GM18867 (cell line): ENCODE measurements at regions not wholly inside any gene's neighbourhood (a gene's known extent, or its start where the extent isn't known, plus 50 kb on each side); places are given as distances from the start of the nearest gene placed in this dataset.

Experiments used
- ATAC-seq: cut with Tn5 transposase; IDR thresholded peaks from one replicate; pipeline ENCODE4 v1.9.1; 2021; ENCODE audit warnings: mild to moderate bottlenecking, moderate library complexity; ENCODE audit not compliant: unreplicated experiment

GRCh38 chr4:30837131-30837539, 117.0 kb downstream of the PCDH7 start:
- no peak for ATAC-seq

- ATAC-seq, result no peak
Measured at GRCh38 chr4:30837861-30838260, 117.7 kb downstream of the PCDH7 start.

GRCh38 chr4:30838331-30838730, 118.2 kb downstream of the PCDH7 start:
- ATAC-seq, result no peak

GRCh38 chr4:30839583-30840520, 119.7 kb downstream of the PCDH7 start:
- no peak for ATAC-seq

GRCh38 chr4:30840571-30840970, 120.4 kb downstream of the PCDH7 start:
- ATAC-seq, result no peak

- ATAC-seq, result no peak
Measured at GRCh38 chr4:30842142-30842541, 122.0 kb downstream of the PCDH7 start.

GRCh38 chr4:30842689-30843088, 122.5 kb downstream of the PCDH7 start:
- ATAC-seq, result no peak

- no peak for ATAC-seq
Measured at GRCh38 chr4:30844861-30845582, 124.9 kb downstream of the PCDH7 start.

- no peak for ATAC-seq
Measured at GRCh38 chr4:30847167-30847566, 127.0 kb downstream of the PCDH7 start.

- ATAC-seq, result no peak
Measured at GRCh38 chr4:30847958-30848357, 127.8 kb downstream of the PCDH7 start.

GRCh38 chr4:30854531-30854930, 134.4 kb downstream of the PCDH7 start:
- no peak for ATAC-seq

GRCh38 chr4:30855232-30855631, 135.1 kb downstream of the PCDH7 start:
- ATAC-seq, result no peak

- ATAC-seq, result no peak
Measured at GRCh38 chr4:30856795-30857564, 136.8 kb downstream of the PCDH7 start.

GRCh38 chr4:30860978-30861377, 140.8 kb downstream of the PCDH7 start:
- no peak for ATAC-seq

- ATAC-seq, result no peak
Measured at GRCh38 chr4:30862196-30862595, 142.0 kb downstream of the PCDH7 start.

- ATAC-seq, result no peak
Measured at GRCh38 chr4:30863021-30863420, 142.9 kb downstream of the PCDH7 start.

- ATAC-seq, result no peak
Measured at GRCh38 chr4:30865691-30866090, 145.5 kb downstream of the PCDH7 start.

GRCh38 chr4:30866346-30866745, 146.2 kb downstream of the PCDH7 start:
- no peak for ATAC-seq

GRCh38 chr4:30866907-30867306, 146.7 kb downstream of the PCDH7 start:
- ATAC-seq, result no peak

- no peak for ATAC-seq
Measured at GRCh38 chr4:30867427-30867826, 147.3 kb downstream of the PCDH7 start.
